Testis (tissue), 2 donors: ENCODE measurements at regions not wholly inside any gene's neighbourhood (a gene's known extent, or its start where the extent isn't known, plus 50 kb on each side); places are given as distances from the start of the nearest gene placed in this dataset.

Experiments used
- CTCF ChIP-seq, 3 experiments: fragments of 450-650 bp in 2 of 3; fragments of 200-600 bp in 1 of 3; sonication (generic) in 1 of 3; IDR thresholded peaks; one replicate each; pipeline ENCODE4 v1.5.1; 2016 to 2019; ENCODE audit warnings: antibody characterized with exemption in 3 of 3, mild to moderate bottlenecking in 2 of 3, moderate library complexity in 1 of 3
- POLR2A ChIP-seq: fragments of 450-650 bp; IDR thresholded peaks from one replicate; pipeline ENCODE4 v1.6.1; 2017; ENCODE audit warnings: antibody characterized with exemption, mild to moderate bottlenecking, moderate library complexity

- no peak for TF ChIP-seq CTCF (IDR thresholded peaks at IDR 0.05)
- TF ChIP-seq POLR2A: no peak
Observed at GRCh38 chr5:105350486-105351140, 1788.0 kb upstream of the NUDT12 start.
